ENCODE measurements at regions not wholly inside any gene's neighbourhood (a gene's known extent, or its start where the extent isn't known, plus 50 kb on each side); places are given as distances from the start of the nearest gene placed in this dataset.

DNA sequence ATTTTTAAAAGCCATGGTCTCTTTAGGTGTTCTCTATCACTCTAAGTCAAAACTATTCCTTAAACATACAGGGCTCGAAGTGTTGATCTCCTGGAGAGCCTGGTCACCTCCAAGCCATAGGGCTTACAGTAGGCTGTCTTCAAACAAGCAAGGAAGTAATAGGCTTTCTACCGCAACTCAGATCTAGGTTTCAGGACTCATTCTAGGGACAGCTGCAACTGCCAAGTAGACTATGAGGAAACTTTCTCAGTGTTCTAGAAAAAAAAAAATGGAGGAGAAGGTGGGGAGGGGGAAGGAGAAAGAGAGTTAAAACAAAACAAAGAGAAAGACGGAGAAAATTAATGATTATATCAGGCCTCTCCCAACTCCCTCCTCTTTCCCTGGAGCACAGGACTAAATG, 106.9 kb upstream of the ETV6 start:
- TF ChIP-seq, protein P1, sequence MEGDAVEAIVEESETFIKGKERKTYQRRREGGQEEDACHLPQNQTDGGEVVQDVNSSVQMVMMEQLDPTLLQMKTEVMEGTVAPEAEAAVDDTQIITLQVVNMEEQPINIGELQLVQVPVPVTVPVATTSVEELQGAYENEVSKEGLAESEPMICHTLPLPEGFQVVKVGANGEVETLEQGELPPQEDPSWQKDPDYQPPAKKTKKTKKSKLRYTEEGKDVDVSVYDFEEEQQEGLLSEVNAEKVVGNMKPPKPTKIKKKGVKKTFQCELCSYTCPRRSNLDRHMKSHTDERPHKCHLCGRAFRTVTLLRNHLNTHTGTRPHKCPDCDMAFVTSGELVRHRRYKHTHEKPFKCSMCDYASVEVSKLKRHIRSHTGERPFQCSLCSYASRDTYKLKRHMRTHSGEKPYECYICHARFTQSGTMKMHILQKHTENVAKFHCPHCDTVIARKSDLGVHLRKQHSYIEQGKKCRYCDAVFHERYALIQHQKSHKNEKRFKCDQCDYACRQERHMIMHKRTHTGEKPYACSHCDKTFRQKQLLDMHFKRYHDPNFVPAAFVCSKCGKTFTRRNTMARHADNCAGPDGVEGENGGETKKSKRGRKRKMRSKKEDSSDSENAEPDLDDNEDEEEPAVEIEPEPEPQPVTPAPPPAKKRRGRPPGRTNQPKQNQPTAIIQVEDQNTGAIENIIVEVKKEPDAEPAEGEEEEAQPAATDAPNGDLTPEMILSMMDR (conservative IDR thresholded peaks at IDR 0.05; ENCODE audit: low read depth in 2 of 2): no peak
- TF ChIP-seq EZH2 (IDR thresholded peaks at IDR 0.05; ENCODE audit: low read depth, unreplicated experiment) (no peak), JUNB (IDR thresholded peaks at IDR 0.05; ENCODE audit: unreplicated experiment) (no peak), POLR2AphosphoS5 (IDR thresholded peaks at IDR 0.05; ENCODE audit: low read depth) (no peak)
